HepG2 (cell line): ENCODE measurements at regions not wholly inside any gene's neighbourhood (a gene's known extent, or its start where the extent isn't known, plus 50 kb on each side); places are given as distances from the start of the nearest gene placed in this dataset.

Source experiments
- ATAC-seq: fragments of 200-7000 bp; cut with Tn5 transposase; 3 replicates; pipeline ENCODE4 v1.9.1; 2020; ENCODE audit warnings: mild to moderate bottlenecking, moderate library complexity
- BruUV-seq: library from RNA; stranded (reverse); fragments of 400-500 nt; replicated peaks from 2 replicates; lab custom pipeline; 2021; lab: Mats Ljungman, UMichigan
- CTCF ChIA-PET: fragments of 300-600 bp; formaldehyde crosslinking; extraction: SDS; loops from one replicate; lab custom pipeline; 2021; ENCODE audit warnings: low total read pairs, inconsistent platforms, low intra/inter-chr PET ratio; lab: Yijun Ruan, JAX
- POLR2A ChIA-PET: fragments of 350-600 bp; sonication (Branson Sonifier 250); formaldehyde crosslinking; loops from one replicate; lab custom pipeline; 2020; ENCODE audit warnings: antibody characterized with exemption, inconsistent platforms; lab: Yijun Ruan, JAX
- DNase-seq: peaks from one replicate; pipeline ENCODE4 v3.0.0-alpha.2; 2015; ENCODE audit warnings: low spot score
- FAIRE-seq: peaks from 3 replicates; lab custom pipeline; 2011; peaks lifted over from hg19 to GRCh38; lab: Jason Lieb, UNC
- H2AFZ ChIP-seq: one replicate; pipeline ENCODE4 v1.6.1; 2011; ENCODE audit warnings: low read length, inconsistent platforms
- H3K27ac ChIP-seq: fragments of 300-600 bp; 3 replicates; pipeline ENCODE4 v1.8.0; 2011; ENCODE audit warnings: mixed run types, mild to moderate bottlenecking, mixed read lengths, low read length, inconsistent platforms; ENCODE audit not compliant: insufficient read depth; ENCODE audit errors: extremely low read length
- H3K27me3 ChIP-seq, 2 experiments: fragments of 200-600 bp in 1 of 2; 2 replicates in 1 of 2; 3 replicates in 1 of 2; pipeline versions ENCODE4 v1.6.0 to v1.8.0; 2011; ENCODE audit warnings: low read length in 2 of 2, mild to moderate bottlenecking in 2 of 2, moderate library complexity in 2 of 2, inconsistent platforms in 1 of 2; ENCODE audit not compliant: insufficient read depth in 2 of 2, control insufficient read depth in 1 of 2
- H3K36me3 ChIP-seq, 2 experiments: fragments of 200-600 bp in 1 of 2; replicated peaks in 1 of 2; 2 replicates in 1 of 2; 3 replicates in 1 of 2; pipeline versions ENCODE4 v1.5.1 to v1.8.0; 2011; ENCODE audit warnings: low read length in 2 of 2, inconsistent platforms in 1 of 2; ENCODE audit not compliant: insufficient read depth in 2 of 2, control insufficient read depth in 1 of 2
- H3K4me1 ChIP-seq: 2 replicates; pipeline ENCODE4 v1.5.1; 2012; ENCODE audit warnings: low read length, inconsistent platforms; ENCODE audit not compliant: insufficient read depth
- H3K4me2 ChIP-seq: 2 replicates; pipeline ENCODE4 v1.6.0; 2011; ENCODE audit warnings: low read depth, low read length, inconsistent platforms
- H3K4me3 ChIP-seq, 3 experiments: fragments of 200-600 bp in 1 of 3; sonication (generic), shearing (Covaris generic) in 1 of 3; replicated peaks in 1 of 3; 2 replicates each; pipeline ENCODE4 v1.5.1; 2011 to 2016; ENCODE audit warnings: low read length in 3 of 3, inconsistent platforms in 2 of 3, low read depth in 2 of 3, mild to moderate bottlenecking in 2 of 3, control low read depth in 1 of 3, mixed read lengths in 1 of 3; ENCODE audit not compliant: insufficient read depth in 1 of 3
- H3K79me2 ChIP-seq: one replicate; pipeline ENCODE4 v1.6.1; 2011; ENCODE audit warnings: low read length, inconsistent platforms; ENCODE audit not compliant: insufficient read depth
- H3K9ac ChIP-seq: 2 replicates; pipeline ENCODE4 v1.6.0; 2011; ENCODE audit warnings: mild to moderate bottlenecking, low read depth, low read length, inconsistent platforms; ENCODE audit not compliant: insufficient read depth
- H3K9me3 ChIP-seq: 2 replicates; pipeline ENCODE4 v1.5.1; 2012; ENCODE audit warnings: mild to moderate bottlenecking, low read length
- H4K20me1 ChIP-seq: 2 replicates; pipeline ENCODE4 v1.6.0; 2011; ENCODE audit warnings: inconsistent platforms, mild to moderate bottlenecking, low read length, moderate library complexity; ENCODE audit not compliant: insufficient read depth
- FOXJ3 ChIP-seq: sonication (generic); formaldehyde crosslinking; IDR thresholded peaks from 2 replicates; pipeline ENCODE4 v1.4.0; 2020; ENCODE audit warnings: missing genetic modification reagents, mild to moderate bottlenecking, borderline replicate concordance
- FOXM1 ChIP-seq: sonication (generic); formaldehyde crosslinking; IDR thresholded peaks from 2 replicates; pipeline ENCODE4 v1.5.0; 2020; ENCODE audit warnings: missing genetic modification reagents
- HNRNPH1 ChIP-seq: fragments of 200-400 bp; formaldehyde crosslinking; optimal IDR thresholded peaks from 2 replicates; pipeline ENCODE3; 2017; ENCODE audit warnings: mild to moderate bottlenecking, low read depth, low read length
- KMT2B ChIP-seq: IDR thresholded peaks from 2 replicates; pipeline ENCODE4 v1.6.1; 2016; ENCODE audit warnings: missing genetic modification reagents, missing compliant biosample characterization
- MXD3 ChIP-seq: IDR thresholded peaks from 2 replicates; pipeline ENCODE4 v1.6.1; 2016; ENCODE audit warnings: mild to moderate bottlenecking, missing biosample characterization, missing genetic modification reagents
- NBN ChIP-seq: fragments of 450-650 bp; conservative IDR thresholded peaks from 2 replicates; pipeline ENCODE4 v1.6.1; 2017
- SMARCC2 ChIP-seq: fragments of 450-650 bp; IDR thresholded peaks from 2 replicates; pipeline ENCODE4 v1.6.1; 2017; ENCODE audit warnings: antibody characterized with exemption, mild to moderate bottlenecking
- SMARCE1 ChIP-seq: fragments of 450-650 bp; IDR thresholded peaks from 2 replicates; pipeline ENCODE4 v1.6.1; 2017; ENCODE audit warnings: borderline replicate concordance
- SRSF1 ChIP-seq: fragments of 200-400 bp; formaldehyde crosslinking; optimal IDR thresholded peaks from 2 replicates; pipeline ENCODE3; 2017; ENCODE audit warnings: mild to moderate bottlenecking, low read depth, low read length, moderate library complexity
- TARDBP ChIP-seq: sonication (generic); formaldehyde crosslinking; IDR thresholded peaks from 2 replicates; pipeline ENCODE4 v1.8.0; 2022; ENCODE audit warnings: mild to moderate bottlenecking, missing genetic modification reagents
- TBL1XR1 ChIP-seq: fragments of 150-350 bp; IDR thresholded peaks from 2 replicates; pipeline ENCODE4 v1.6.1; 2014; ENCODE audit warnings: borderline replicate concordance, low read length; ENCODE audit not compliant: partially characterized antibody
- THAP7 ChIP-seq: sonication (generic); formaldehyde crosslinking; IDR thresholded peaks from 2 replicates; pipeline ENCODE4 v1.8.1; 2023; ENCODE audit warnings: mild to moderate bottlenecking, missing genetic modification reagents
- ZBTB7A ChIP-seq: sonication (generic); formaldehyde crosslinking; IDR thresholded peaks from 2 replicates; pipeline ENCODE4 v1.8.0; 2022; ENCODE audit warnings: mild to moderate bottlenecking, missing genetic modification reagents
- ZFP36 ChIP-seq: fragments of 150-350 bp; IDR thresholded peaks from 2 replicates; pipeline ENCODE4 v1.6.1; 2018; ENCODE audit warnings: borderline replicate concordance, low read length, low read depth; ENCODE audit not compliant: partially characterized antibody
- ZNF124 ChIP-seq: sonication (generic); formaldehyde crosslinking; IDR thresholded peaks from 2 replicates; pipeline ENCODE4 v1.4.0; 2020; ENCODE audit warnings: missing genetic modification reagents
- ZNF253 ChIP-seq: sonication (generic); formaldehyde crosslinking; IDR thresholded peaks from 2 replicates; pipeline ENCODE4 v1.8.0; 2022; ENCODE audit warnings: mild to moderate bottlenecking, missing genetic modification reagents, borderline replicate concordance
- ZNF264 ChIP-seq: sonication (generic); formaldehyde crosslinking; IDR thresholded peaks from 2 replicates; pipeline ENCODE4 v1.4.0; 2020; ENCODE audit warnings: missing genetic modification reagents
- ZNF292 ChIP-seq: sonication (generic); formaldehyde crosslinking; IDR thresholded peaks from 2 replicates; pipeline ENCODE4 v1.8.1; 2022; ENCODE audit warnings: mild to moderate bottlenecking, low read depth, missing genetic modification reagents, borderline replicate concordance
- ZNF354B ChIP-seq: sonication (generic); formaldehyde crosslinking; IDR thresholded peaks from 2 replicates; pipeline ENCODE4 v1.8.0; 2022; ENCODE audit warnings: mild to moderate bottlenecking, missing genetic modification reagents
- WGBS: methylation state at CpG from one replicate; pipeline ENCODE4 v1.1.6; 2017; ENCODE audit warnings: low lambda C conversion rate; 5-methylcytosine and 5-hydroxymethylcytosine counted together
- in situ Hi-C: cut with HindIII; loops from 2 replicates; pipeline ENCODE4 v1.10.0; 2017; ENCODE audit warnings: low pct_unique_long_range_greater_than_20kb; ENCODE audit not compliant: extremely low pct_ligation_motif_present
- intact Hi-C: fragments of 100-400 bp; cut with micrococcal nuclease; formaldehyde crosslinking; loops from one replicate; pipeline ENCODE4 v1.10.0; 2022; ENCODE audit not compliant: unreplicated experiment
- TF ChIP-seq, protein P1 (sequence below): IDR thresholded peaks from 2 replicates; pipeline ENCODE4 v1.6.1; 2012; ENCODE audit warnings: low read depth, low read length, improper control_type of control experiment

GRCh38 chr9:79507801-79508200 is 64.0 kb upstream of the TLE4 start:
- no TSS peak for BruUV-seq
- Histone ChIP-seq H3K27me3 (no peaks in the 10 kb centered on the region), H3K36me3 (no peaks in the 10 kb centered on the region), H3K4me2 (no peak overlapping the region), H3K4me1 (no peaks in the 10 kb centered on the region), H3K79me2 (no peaks in the 10 kb centered on the region), H3K4me3 (no peak overlapping the region), H4K20me1 (no peaks in the 10 kb centered on the region), H3K27ac (no peak overlapping the region), H2AFZ (no peak overlapping the region), H3K9me3 (no peaks in the 10 kb centered on the region), H3K9ac (no peak overlapping the region)
- in situ Hi-C loops (no loop called here), intact Hi-C loops (no loop called here)
- 0% methylated on average over 4 of the region's 4 CpGs for WGBS
- FAIRE-seq (no peak), ATAC-seq (no peak), DNase-seq (no peak)
- TF ChIP-seq KMT2B (CRISPR knock-in tag) (no peak), FOXM1 (no peak), SMARCE1 (no peak), SRSF1 (no peak), THAP7 (CRISPR knock-in tag) (no peak), ZNF292 (CRISPR knock-in tag) (no peak), ZNF124 (CRISPR knock-in tag) (no peak), NBN (no peak), FOXJ3 (CRISPR knock-in tag) (no peak)
- ChIA-PET CTCF (no interaction called here), POLR2A (no interaction called here)

DNA sequence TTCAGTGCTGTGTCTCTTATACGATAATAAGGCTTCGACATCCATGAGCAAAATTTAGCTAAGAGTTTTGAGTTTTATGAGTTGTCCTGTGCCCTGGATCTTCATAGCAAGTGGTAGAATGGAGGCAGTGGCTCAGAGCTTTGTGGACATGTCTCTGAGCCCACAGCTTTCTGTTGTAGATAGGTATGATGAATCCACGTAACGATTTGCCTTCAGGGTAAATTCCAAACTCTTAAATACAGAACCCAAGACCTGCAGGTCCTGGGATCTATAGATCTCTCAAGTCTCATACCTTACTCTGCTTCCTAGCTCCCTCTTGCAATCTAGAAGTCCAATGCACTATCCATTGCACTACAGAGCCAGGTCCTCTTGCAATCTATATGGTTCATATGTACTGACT is 59.5 kb upstream of the TLE4 start:
- no peaks in the 10 kb centered on the region for H4K20me1 ChIP-seq
- BruUV-seq = no TSS peak
- H3K27ac ChIP-seq = no peak overlapping the region
- FAIRE-seq (no peak), ATAC-seq (no peak), DNase-seq (no peak)
- intact Hi-C loops = no loop called here
- no peaks in the 10 kb centered on the region for H3K4me1 ChIP-seq
- no peak overlapping the region for H2AFZ ChIP-seq
- 37% methylated on average over 4 of the region's 4 CpGs for WGBS
- no peaks in the 10 kb centered on the region for H3K9me3 ChIP-seq
- H3K79me2 ChIP-seq = no peaks in the 10 kb centered on the region
- ChIA-PET POLR2A (no interaction called here), CTCF (no interaction called here)
- no peak overlapping the region for H3K4me2 ChIP-seq
- in situ Hi-C loops = no loop called here
- no peaks in the 10 kb centered on the region for H3K27me3 ChIP-seq
- no peaks in the 10 kb centered on the region for H3K36me3 ChIP-seq
- H3K4me3 ChIP-seq = no peak overlapping the region
- H3K9ac ChIP-seq = no peak overlapping the region
- TF ChIP-seq SMARCC2 (no peak), TBL1XR1 (no peak), ZNF354B (CRISPR knock-in tag) (no peak), HNRNPH1 (no peak), ZNF253 (CRISPR knock-in tag) (no peak), TARDBP (CRISPR knock-in tag) (no peak), MXD3 (CRISPR knock-in tag) (no peak), ZBTB7A (CRISPR knock-in tag) (no peak), ZFP36 (no peak), ZNF264 (no peak)
- TF ChIP-seq, protein P1, sequence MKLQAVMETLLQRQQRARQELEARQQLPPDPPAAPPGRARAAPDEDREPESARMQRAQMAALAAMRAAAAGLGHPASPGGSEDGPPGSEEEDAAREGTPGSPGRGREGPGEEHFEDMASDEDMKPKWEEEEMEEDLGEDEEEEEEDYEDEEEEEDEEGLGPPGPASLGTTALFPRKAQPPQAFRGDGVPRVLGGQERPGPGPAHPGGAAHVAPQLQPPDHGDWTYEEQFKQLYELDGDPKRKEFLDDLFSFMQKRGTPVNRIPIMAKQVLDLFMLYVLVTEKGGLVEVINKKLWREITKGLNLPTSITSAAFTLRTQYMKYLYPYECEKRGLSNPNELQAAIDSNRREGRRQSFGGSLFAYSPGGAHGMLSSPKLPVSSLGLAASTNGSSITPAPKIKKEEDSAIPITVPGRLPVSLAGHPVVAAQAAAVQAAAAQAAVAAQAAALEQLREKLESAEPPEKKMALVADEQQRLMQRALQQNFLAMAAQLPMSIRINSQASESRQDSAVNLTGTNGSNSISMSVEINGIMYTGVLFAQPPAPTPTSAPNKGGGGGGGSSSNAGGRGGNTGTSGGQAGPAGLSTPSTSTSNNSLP = no peak
